ENCODE measurements at regions not wholly inside any gene's neighbourhood (a gene's known extent, or its start where the extent isn't known, plus 50 kb on each side); places are given as distances from the start of the nearest gene placed in this dataset.

- Histone ChIP-seq H3K9me3 (ENCODE audit: low read depth) (no peaks in the 10 kb centered on the region), H3K27ac (no peak overlapping the region), H3K36me3 (no peaks in the 10 kb centered on the region), H3K27me3 (no peaks in the 10 kb centered on the region), H3K4me1 (ENCODE audit: low read depth) (no peaks in the 10 kb centered on the region), H3K4me3 (no peak overlapping the region)
- TF ChIP-seq CTCF (IDR thresholded peaks at IDR 0.05; ENCODE audit: low read depth, low read length), result no peak
- peak; percentile 14 to 88 for DNase-seq (ENCODE audit: low read depth in 1 of 2, low spot score in 1 of 2)
Observed at GRCh38 chr2:108139521-108139920, 100.2 kb upstream of the SULT1C3 start.

DNA sequence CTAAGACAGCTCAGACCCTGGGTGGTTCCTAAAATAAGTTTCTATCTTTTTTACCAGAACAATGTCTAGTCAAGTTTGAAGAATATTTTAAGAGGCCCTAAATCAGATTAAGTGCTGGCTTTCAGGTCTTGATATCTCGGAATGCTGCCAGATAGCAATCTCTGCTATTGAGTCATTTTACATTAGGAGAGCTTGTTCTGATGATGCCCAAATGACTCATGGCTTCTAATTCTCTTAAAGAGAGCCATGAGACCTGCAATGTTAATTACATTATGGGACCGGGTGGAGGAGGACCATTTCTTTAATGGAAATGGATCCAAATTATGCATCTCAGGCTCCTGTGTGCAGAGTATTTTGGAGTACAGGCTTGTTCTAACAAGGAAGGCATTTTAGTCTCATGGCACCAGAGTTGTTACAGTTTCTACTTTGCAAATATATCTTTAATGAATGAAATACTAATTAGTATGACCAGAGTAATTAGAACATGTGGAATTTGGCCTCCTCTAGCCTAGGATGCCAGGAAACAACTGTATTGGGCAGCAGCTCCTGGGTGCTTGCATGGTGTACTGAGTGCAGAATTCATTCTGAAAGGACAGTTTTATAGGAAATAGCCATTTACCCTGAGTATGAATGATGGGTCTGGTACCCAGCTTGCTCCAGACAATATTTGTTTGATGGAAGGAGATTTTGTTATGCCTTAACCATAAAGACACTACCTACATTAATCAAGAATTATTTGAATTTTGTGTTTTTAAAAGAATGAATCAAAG, 94.0 kb upstream of the SULT1C3 start:
- Histone ChIP-seq H3K27ac (no peak overlapping the region), H3K27me3 (no peaks in the 10 kb centered on the region), H3K4me3 (no peak overlapping the region), H3K36me3 (no peaks in the 10 kb centered on the region), H3K4me1 (ENCODE audit: low read depth) (no peaks in the 10 kb centered on the region), H3K9me3 (ENCODE audit: low read depth) (no peaks in the 10 kb centered on the region)
- no peak for DNase-seq (ENCODE audit: low read depth in 1 of 2, low spot score in 1 of 2)
- TF ChIP-seq CTCF (IDR thresholded peaks at IDR 0.05; ENCODE audit: low read depth, low read length), result no peak

- Histone ChIP-seq H3K36me3 (no peaks in the 10 kb centered on the region), H3K27ac (no peak overlapping the region), H3K4me3 (no peak overlapping the region), H3K9me3 (ENCODE audit: low read depth) (no peaks in the 10 kb centered on the region), H3K27me3 (no peaks in the 10 kb centered on the region), H3K4me1 (ENCODE audit: low read depth) (no peaks in the 10 kb centered on the region)
- no peak for DNase-seq (ENCODE audit: low read depth in 1 of 2, low spot score in 1 of 2)
- TF ChIP-seq CTCF (IDR thresholded peaks at IDR 0.05; ENCODE audit: low read depth, low read length), result no peak
Observed at GRCh38 chr2:108148555-108148954, 91.2 kb upstream of the SULT1C3 start.

DNA sequence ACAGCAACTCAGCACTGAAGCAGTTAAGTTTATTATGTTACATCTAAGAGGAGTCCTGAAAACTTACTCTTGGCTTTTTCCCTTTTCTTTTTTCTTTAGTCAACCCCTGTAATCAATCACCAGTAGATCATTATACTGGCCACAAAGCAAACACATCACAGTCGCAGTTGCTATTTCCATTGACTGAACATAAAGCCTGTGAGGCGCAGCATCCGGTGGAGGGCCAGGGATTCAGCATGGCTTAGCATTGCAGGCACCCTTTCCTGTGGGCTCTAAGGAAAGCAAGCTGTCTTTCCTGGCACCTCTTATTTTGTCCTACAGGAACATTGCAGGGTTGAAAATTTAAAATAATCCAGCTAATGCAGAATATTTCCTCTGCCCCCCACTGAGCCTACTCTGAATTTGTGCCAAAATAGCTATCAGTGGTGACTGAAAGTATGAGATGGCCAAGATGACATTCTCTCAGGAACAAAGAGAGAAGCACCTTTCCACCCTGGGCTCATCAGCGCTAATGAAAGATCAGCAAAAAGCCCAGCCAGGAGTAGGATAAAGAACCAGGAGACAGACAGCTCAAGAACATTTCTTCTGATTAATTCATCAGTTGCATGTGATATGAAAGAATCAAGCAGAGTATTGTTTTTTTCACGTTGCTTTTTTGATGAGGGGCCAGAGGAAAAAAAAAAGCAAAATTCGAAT, 85.3 kb upstream of the SULT1C3 start:
- no peak overlapping the region for H3K4me3 ChIP-seq
- H3K9me3 ChIP-seq (ENCODE audit: low read depth), result no peaks in the 10 kb centered on the region
- no peaks in the 10 kb centered on the region for H3K4me1 ChIP-seq (ENCODE audit: low read depth)
- H3K27ac ChIP-seq, result no peak overlapping the region
- no peaks in the 10 kb centered on the region for H3K36me3 ChIP-seq
- TF ChIP-seq CTCF (IDR thresholded peaks at IDR 0.05; ENCODE audit: low read depth, low read length), result no peak
- DNase-seq (ENCODE audit: low read depth in 1 of 2, low spot score in 1 of 2), result no peak
- no peaks in the 10 kb centered on the region for H3K27me3 ChIP-seq

- no peak for TF ChIP-seq CTCF (IDR thresholded peaks at IDR 0.05; ENCODE audit: low read depth, low read length)
- Histone ChIP-seq H3K9me3 (ENCODE audit: low read depth) (no peaks in the 10 kb centered on the region), H3K27ac (no peak overlapping the region), H3K36me3 (no peaks in the 10 kb centered on the region), H3K27me3 (no peaks in the 10 kb centered on the region), H3K4me3 (no peak overlapping the region), H3K4me1 (ENCODE audit: low read depth) (no peaks in the 10 kb centered on the region)
- no peak for DNase-seq (ENCODE audit: low read depth in 1 of 2, low spot score in 1 of 2)
Observed at GRCh38 chr2:108161298-108161697, 78.5 kb upstream of the SULT1C3 start.
